IMR-90 (cell line): ENCODE measurements at regions not wholly inside any gene's neighbourhood (a gene's known extent, or its start where the extent isn't known, plus 50 kb on each side); places are given as distances from the start of the nearest gene placed in this dataset.

Experiments used
- ATAC-seq: fragments of 200-7000 bp; cut with Tn5 transposase; 2 replicates; pipeline ENCODE4 v1.9.1; 2020; ENCODE audit warnings: low read depth, mild to moderate bottlenecking, moderate library complexity
- BruUV-seq: library from RNA; stranded (reverse); fragments of 400-500 nt; replicated peaks from 2 replicates; lab custom pipeline; 2021; lab: Mats Ljungman, UMichigan
- CTCF ChIA-PET: fragments of 300-600 bp; formaldehyde crosslinking; extraction: SDS; loops from one replicate; lab custom pipeline; 2021; ENCODE audit warnings: antibody characterized with exemption; lab: Yijun Ruan, JAX
- POLR2A ChIA-PET: fragments of 300-600 bp; sonication (Branson Sonifier 250); formaldehyde crosslinking; loops from one replicate; lab custom pipeline; 2022; ENCODE audit warnings: antibody characterized with exemption; ENCODE audit not compliant: unreplicated experiment; lab: Charles Lee
- DNase-seq: peaks from one replicate; pipeline ENCODE4 v3.0.0; 2013
- H2AFZ ChIP-seq: replicated peaks from 2 replicates; pipeline ENCODE3; 2013; ENCODE audit warnings: low read length, mild to moderate bottlenecking; ENCODE audit not compliant: poor library complexity
- H2AK5ac ChIP-seq: 2 replicates; pipeline ENCODE4 v1.6.1; 2013; ENCODE audit warnings: low read depth, low read length, inconsistent platforms
- H2AK9ac ChIP-seq: replicated peaks from 2 replicates; pipeline ENCODE3; 2013; ENCODE audit warnings: mild to moderate bottlenecking, low read depth, low read length, moderate library complexity; ENCODE audit not compliant: poor library complexity
- H2BK120ac ChIP-seq: 2 replicates; pipeline ENCODE4 v1.6.1; 2013; ENCODE audit warnings: low read depth, low read length, inconsistent platforms
- H2BK15ac ChIP-seq: 3 replicates; pipeline ENCODE4 v1.6.1; 2013; ENCODE audit warnings: low read depth, low read length, inconsistent platforms
- H2BK20ac ChIP-seq: 2 replicates; pipeline ENCODE4 v1.6.1; 2013; ENCODE audit warnings: low read depth, mild to moderate bottlenecking, inconsistent platforms, low read length, moderate library complexity
- H2BK5ac ChIP-seq: 2 replicates; pipeline ENCODE4 v1.6.1; 2013; ENCODE audit warnings: mild to moderate bottlenecking, low read depth, low read length, inconsistent platforms; ENCODE audit not compliant: poor library complexity, severe bottlenecking
- H3K14ac ChIP-seq: replicated peaks from 2 replicates; pipeline ENCODE4 v1.6.1; 2013; ENCODE audit warnings: low read depth, low read length, inconsistent platforms
- H3K18ac ChIP-seq: 2 replicates; pipeline ENCODE4 v1.6.1; 2013; ENCODE audit warnings: low read depth, low read length, control low read depth
- H3K23ac ChIP-seq: 2 replicates; pipeline ENCODE4 v1.6.1; 2013; ENCODE audit warnings: low read depth, low read length, inconsistent platforms
- H3K27ac ChIP-seq: 2 replicates; pipeline ENCODE4 v1.5.1; 2013; ENCODE audit warnings: mild to moderate bottlenecking, control low read depth, low read length; ENCODE audit not compliant: insufficient read depth
- H3K27me3 ChIP-seq: 2 replicates; pipeline ENCODE4 v1.6.1; 2013; ENCODE audit warnings: low read length; ENCODE audit not compliant: control insufficient read depth, insufficient read depth
- H3K36me3 ChIP-seq: 2 replicates; pipeline ENCODE4 v1.6.1; 2013; ENCODE audit warnings: low read length, mixed read lengths; ENCODE audit not compliant: control insufficient read depth, insufficient read depth
- H3K4ac ChIP-seq: 2 replicates; pipeline ENCODE4 v1.6.1; 2013; ENCODE audit warnings: low read depth, low read length, inconsistent platforms
- H3K4me1 ChIP-seq: 2 replicates; pipeline ENCODE4 v1.6.1; 2013; ENCODE audit warnings: low read length, mixed read lengths; ENCODE audit not compliant: control insufficient read depth, insufficient read depth
- H3K4me2 ChIP-seq: 2 replicates; pipeline ENCODE4 v1.6.1; 2013; ENCODE audit warnings: low read depth, mild to moderate bottlenecking, control low read depth, low read length, moderate library complexity
- H3K4me3 ChIP-seq: 2 replicates; pipeline ENCODE4 v1.5.1; 2013; ENCODE audit warnings: low read depth, mild to moderate bottlenecking, control low read depth, low read length, moderate library complexity; ENCODE audit not compliant: insufficient read depth
- H3K56ac ChIP-seq: 2 replicates; pipeline ENCODE4 v1.6.1; 2013; ENCODE audit warnings: low read length, inconsistent platforms; ENCODE audit not compliant: insufficient read depth; ENCODE audit errors: extremely low read depth
- H3K79me1 ChIP-seq, 2 experiments: 2 replicates each; pipeline ENCODE4 v1.6.1; 2013; ENCODE audit warnings: low read length in 2 of 2, inconsistent platforms in 1 of 2, low read depth in 1 of 2
- H3K9ac ChIP-seq: 2 replicates; pipeline ENCODE4 v1.6.1; 2013; ENCODE audit warnings: low read depth, low read length, control low read depth
- H3K9me1 ChIP-seq: 2 replicates; pipeline ENCODE4 v1.6.1; 2013; ENCODE audit warnings: low read length, inconsistent platforms; ENCODE audit not compliant: insufficient read depth
- H3K9me3 ChIP-seq: 2 replicates; pipeline ENCODE4 v1.6.1; 2013; ENCODE audit warnings: low read length; ENCODE audit not compliant: control insufficient read depth, insufficient read depth
- H4K20me1 ChIP-seq: 2 replicates; pipeline ENCODE4 v1.6.1; 2013; ENCODE audit warnings: low read length, inconsistent platforms; ENCODE audit not compliant: insufficient read depth
- H4K5ac ChIP-seq: 2 replicates; pipeline ENCODE4 v1.6.1; 2013; ENCODE audit warnings: mild to moderate bottlenecking, low read depth, low read length, control low read depth
- H4K8ac ChIP-seq, 2 experiments: 2 replicates each; pipeline ENCODE4 v1.6.1; 2013; ENCODE audit warnings: low read depth in 2 of 2, low read length in 2 of 2, control low read depth in 1 of 2, inconsistent platforms in 1 of 2
- H4K91ac ChIP-seq: 2 replicates; pipeline ENCODE4 v1.6.1; 2013; ENCODE audit warnings: low read depth, low read length, inconsistent platforms; ENCODE audit not compliant: insufficient read depth
- BHLHE40 ChIP-seq: fragments of 150-350 bp; IDR thresholded peaks from 2 replicates; pipeline ENCODE4 v1.6.1; 2016; ENCODE audit warnings: mild to moderate bottlenecking, low read depth, low read length
- CEBPB ChIP-seq: IDR thresholded peaks from 2 replicates; pipeline ENCODE4 v1.6.1; 2012; ENCODE audit warnings: low read depth, low read length, improper control_type of control experiment
- CHD1 ChIP-seq: IDR thresholded peaks from 2 replicates; pipeline ENCODE4 v1.6.1; 2012; ENCODE audit warnings: low read depth, low read length, improper control_type of control experiment
- FOS ChIP-seq: fragments of 150-350 bp; IDR thresholded peaks from 2 replicates; pipeline ENCODE4 v1.6.1; 2016; ENCODE audit warnings: low read depth, low read length
- MAZ ChIP-seq: IDR thresholded peaks from 2 replicates; pipeline ENCODE4 v1.6.1; 2012; ENCODE audit warnings: low read depth, mild to moderate bottlenecking, low read length, improper control_type of control experiment, moderate library complexity, borderline replicate concordance
- POLR2A ChIP-seq: IDR thresholded peaks from 2 replicates; pipeline ENCODE4 v1.6.1; 2012; ENCODE audit warnings: mild to moderate bottlenecking, low read depth, low read length
- RCOR1 ChIP-seq: IDR thresholded peaks from 2 replicates; pipeline ENCODE4 v1.6.1; 2012; ENCODE audit warnings: mild to moderate bottlenecking, low read length, improper control_type of control experiment; ENCODE audit not compliant: insufficient replicate concordance
- RFX5 ChIP-seq: IDR thresholded peaks from 2 replicates; pipeline ENCODE4 v1.8.0; 2012; ENCODE audit warnings: low read depth, mild to moderate bottlenecking, low read length, moderate library complexity
- SMC3 ChIP-seq: fragments of 150-350 bp; IDR thresholded peaks from 2 replicates; pipeline ENCODE4 v1.6.1; 2016; ENCODE audit warnings: low read depth, mild to moderate bottlenecking, antibody characterized with exemption, low read length, moderate library complexity
- dilution Hi-C: fragments of 300-500 bp; cut with HindIII; formaldehyde crosslinking; loops from one replicate; pipeline ENCODE4 v1.14.3; 2018; ENCODE audit warnings: low sequenced_read_pairs; ENCODE audit not compliant: unreplicated experiment
- in situ Hi-C: fragments of 300-500 bp; cut with MboI; formaldehyde crosslinking; loops from 3 replicates; pipeline ENCODE4 v1.14.3; 2019; ENCODE audit warnings: low sequenced_read_pairs, inconsistent platforms, mixed read lengths
- intact Hi-C: fragments of 100-400 bp; cut with micrococcal nuclease; formaldehyde crosslinking; loops from 2 replicates; pipeline ENCODE4 v1.10.0; 2022
- TF ChIP-seq, protein P1 (sequence below): fragments of 150-350 bp; IDR thresholded peaks from 2 replicates; pipeline ENCODE4 v1.6.1; 2017; ENCODE audit warnings: mild to moderate bottlenecking, antibody characterized with exemption, low read length, low read depth
- TF ChIP-seq, protein P2 (sequence below): conservative IDR thresholded peaks from 2 replicates; pipeline ENCODE4 v1.5.1; 2012; ENCODE audit warnings: mild to moderate bottlenecking, low read depth, low read length, improper control_type of control experiment
- TF ChIP-seq, protein P3 (sequence below): fragments of 150-350 bp; IDR thresholded peaks from 2 replicates; pipeline ENCODE4 v1.6.1; 2016; ENCODE audit warnings: low read depth, mild to moderate bottlenecking, low read length, moderate library complexity, borderline replicate concordance

DNA sequence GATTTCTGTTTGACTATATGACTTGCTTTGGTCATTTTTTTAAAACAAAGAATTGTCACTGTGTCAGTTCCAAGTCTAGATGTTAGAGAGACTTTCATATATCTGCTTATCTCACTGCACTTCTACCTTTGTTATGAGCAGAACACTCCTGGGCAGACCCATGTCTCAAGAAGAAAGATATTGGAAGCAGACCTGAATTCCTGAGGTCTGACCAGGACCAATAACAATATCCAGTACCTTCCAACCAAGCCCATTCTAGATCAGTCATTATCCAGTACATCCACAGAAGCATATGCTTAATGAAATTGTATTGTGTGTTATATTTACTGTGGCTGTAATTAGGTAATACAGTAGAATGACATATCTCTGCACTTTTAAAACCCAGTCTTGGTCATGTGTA is 811.3 kb upstream of the GBE1 start:
- Histone ChIP-seq H3K18ac (no peak overlapping the region), H3K9me1 (no peaks in the 10 kb centered on the region), H3K27ac (no peak overlapping the region), H3K79me1 (no peaks in the 10 kb centered on the region), H2BK15ac (no peak overlapping the region), H4K8ac (no peak overlapping the region), H3K9ac (no peak overlapping the region), H3K4me2 (no peak overlapping the region), H4K5ac (no peak overlapping the region), H3K4me1 (no peaks in the 10 kb centered on the region), H3K27me3 (no peaks in the 10 kb centered on the region), H3K4ac (no peak overlapping the region), H3K4me3 (no peak overlapping the region), H4K91ac (no peak overlapping the region), H2AFZ (no peak overlapping the region), H2BK20ac (no peak overlapping the region), H2AK9ac (no peak overlapping the region), H4K20me1 (no peaks in the 10 kb centered on the region), H2BK5ac (no peak overlapping the region), H3K56ac (no peak overlapping the region), H3K23ac (no peak overlapping the region), H3K9me3 (peaks cover 6% of the 10 kb centered on the region), H2AK5ac (no peak overlapping the region), H3K36me3 (no peaks in the 10 kb centered on the region), H2BK120ac (no peak overlapping the region), H3K14ac (no peak overlapping the region)
- ATAC-seq, result no peak
- ChIA-PET CTCF (no interaction called here), POLR2A (no interaction called here)
- DNase-seq, result no peak
- BruUV-seq, result no TSS peak
- no peak for TF ChIP-seq FOS
- no peak for TF ChIP-seq CHD1
- TF ChIP-seq RFX5, result no peak
- no peak for TF ChIP-seq MAZ
- TF ChIP-seq, protein P1, sequence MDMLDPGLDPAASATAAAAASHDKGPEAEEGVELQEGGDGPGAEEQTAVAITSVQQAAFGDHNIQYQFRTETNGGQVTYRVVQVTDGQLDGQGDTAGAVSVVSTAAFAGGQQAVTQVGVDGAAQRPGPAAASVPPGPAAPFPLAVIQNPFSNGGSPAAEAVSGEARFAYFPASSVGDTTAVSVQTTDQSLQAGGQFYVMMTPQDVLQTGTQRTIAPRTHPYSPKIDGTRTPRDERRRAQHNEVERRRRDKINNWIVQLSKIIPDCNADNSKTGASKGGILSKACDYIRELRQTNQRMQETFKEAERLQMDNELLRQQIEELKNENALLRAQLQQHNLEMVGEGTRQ, result no peak
- TF ChIP-seq, protein P2, sequence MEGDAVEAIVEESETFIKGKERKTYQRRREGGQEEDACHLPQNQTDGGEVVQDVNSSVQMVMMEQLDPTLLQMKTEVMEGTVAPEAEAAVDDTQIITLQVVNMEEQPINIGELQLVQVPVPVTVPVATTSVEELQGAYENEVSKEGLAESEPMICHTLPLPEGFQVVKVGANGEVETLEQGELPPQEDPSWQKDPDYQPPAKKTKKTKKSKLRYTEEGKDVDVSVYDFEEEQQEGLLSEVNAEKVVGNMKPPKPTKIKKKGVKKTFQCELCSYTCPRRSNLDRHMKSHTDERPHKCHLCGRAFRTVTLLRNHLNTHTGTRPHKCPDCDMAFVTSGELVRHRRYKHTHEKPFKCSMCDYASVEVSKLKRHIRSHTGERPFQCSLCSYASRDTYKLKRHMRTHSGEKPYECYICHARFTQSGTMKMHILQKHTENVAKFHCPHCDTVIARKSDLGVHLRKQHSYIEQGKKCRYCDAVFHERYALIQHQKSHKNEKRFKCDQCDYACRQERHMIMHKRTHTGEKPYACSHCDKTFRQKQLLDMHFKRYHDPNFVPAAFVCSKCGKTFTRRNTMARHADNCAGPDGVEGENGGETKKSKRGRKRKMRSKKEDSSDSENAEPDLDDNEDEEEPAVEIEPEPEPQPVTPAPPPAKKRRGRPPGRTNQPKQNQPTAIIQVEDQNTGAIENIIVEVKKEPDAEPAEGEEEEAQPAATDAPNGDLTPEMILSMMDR, result no peak
- TF ChIP-seq SMC3, result no peak
- no peak for TF ChIP-seq BHLHE40
- TF ChIP-seq, protein P3, sequence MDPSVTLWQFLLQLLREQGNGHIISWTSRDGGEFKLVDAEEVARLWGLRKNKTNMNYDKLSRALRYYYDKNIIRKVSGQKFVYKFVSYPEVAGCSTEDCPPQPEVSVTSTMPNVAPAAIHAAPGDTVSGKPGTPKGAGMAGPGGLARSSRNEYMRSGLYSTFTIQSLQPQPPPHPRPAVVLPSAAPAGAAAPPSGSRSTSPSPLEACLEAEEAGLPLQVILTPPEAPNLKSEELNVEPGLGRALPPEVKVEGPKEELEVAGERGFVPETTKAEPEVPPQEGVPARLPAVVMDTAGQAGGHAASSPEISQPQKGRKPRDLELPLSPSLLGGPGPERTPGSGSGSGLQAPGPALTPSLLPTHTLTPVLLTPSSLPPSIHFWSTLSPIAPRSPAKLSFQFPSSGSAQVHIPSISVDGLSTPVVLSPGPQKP, result no peak
- TF ChIP-seq CEBPB, result no peak
- no peak for TF ChIP-seq RCOR1
- TF ChIP-seq POLR2A, result no peak
- in situ Hi-C loops (no loop called here), dilution Hi-C loops (no loop called here), intact Hi-C loops (no loop called here)
